CD4-positive, CD25-positive, alpha-beta regulatory T cell (primary cell): ENCODE measurements at regions not wholly inside any gene's neighbourhood (a gene's known extent, or its start where the extent isn't known, plus 50 kb on each side); places are given as distances from the start of the nearest gene placed in this dataset.

Source experiments
- ATAC-seq, 2 donors: fragments of 150-1000 bp; cut with Tn5 transposase; one replicate each; pipeline ENCODE4 v1.10.0; 2021; ENCODE audit warnings: low read depth in 2 of 2, moderate number of reproducible peaks in 2 of 2, moderate library complexity in 1 of 2
- DNase-seq, 3 donors: peaks; one replicate each; pipeline versions ENCODE4 v3.0.0 to v3.0.0-alpha.2; 2012 to 2022; ENCODE audit warnings: mixed read lengths in 1 of 3
- H3K27ac ChIP-seq: one replicate; pipeline ENCODE4 v1.7.0; 2013; ENCODE audit warnings: mild to moderate bottlenecking, low read length; ENCODE audit not compliant: insufficient read depth, poor library complexity, severe bottlenecking
- H3K27me3 ChIP-seq: one replicate; pipeline ENCODE4 v1.7.0; 2013; ENCODE audit warnings: low read length; ENCODE audit not compliant: control insufficient read depth, insufficient read depth
- H3K36me3 ChIP-seq: one replicate; pipeline ENCODE4 v1.7.0; 2013; ENCODE audit warnings: mild to moderate bottlenecking, low read length, moderate library complexity; ENCODE audit not compliant: control insufficient read depth, insufficient read depth
- H3K4me1 ChIP-seq: 2 replicates; pipeline ENCODE4 v1.7.0; 2013; ENCODE audit warnings: mild to moderate bottlenecking, low read length; ENCODE audit not compliant: insufficient read depth, control insufficient read depth, poor library complexity, severe bottlenecking
- H3K4me3 ChIP-seq: one replicate; pipeline ENCODE4 v1.7.0; 2013; ENCODE audit warnings: low read depth, mild to moderate bottlenecking, low read length, moderate library complexity
- H3K9me3 ChIP-seq, 2 experiments: 1 replicate in 1 of 2; 2 replicates in 1 of 2; pipeline ENCODE4 v1.7.0; 2013; ENCODE audit warnings: low read length in 2 of 2, mild to moderate bottlenecking in 1 of 2, moderate library complexity in 1 of 2; ENCODE audit not compliant: control insufficient read depth in 2 of 2
- H3K27ac Mint-ChIP-seq, 3 donors: one replicate each; pipeline ENCODE4 v1.8.0; 2020 to 2022; ENCODE audit warnings: mild to moderate bottlenecking in 3 of 3, mixed read lengths in 3 of 3, moderate library complexity in 2 of 3
- H3K27me3 Mint-ChIP-seq: one replicate; pipeline ENCODE4 v1.8.0; 2022; ENCODE audit warnings: mild to moderate bottlenecking, mixed read lengths
- H3K36me3 Mint-ChIP-seq: one replicate; pipeline ENCODE4 v1.8.0; 2020; ENCODE audit warnings: mixed read lengths
- H3K4me1 Mint-ChIP-seq, 4 donors: one replicate each; pipeline ENCODE4 v1.8.0; 2020 to 2022; ENCODE audit warnings: mixed read lengths in 4 of 4, mild to moderate bottlenecking in 1 of 4
- H3K4me3 Mint-ChIP-seq, 4 donors: one replicate each; pipeline ENCODE4 v1.8.0; 2020 to 2022; ENCODE audit warnings: mild to moderate bottlenecking in 4 of 4, mixed read lengths in 4 of 4, moderate library complexity in 3 of 4
- H3K9me3 Mint-ChIP-seq, 7 donors: one replicate each; pipeline ENCODE4 v1.8.0; 2020 to 2022; ENCODE audit warnings: mixed read lengths in 7 of 7, mild to moderate bottlenecking in 3 of 7, moderate library complexity in 2 of 7

- H3K27ac Mint-ChIP-seq: no peak overlapping the region
- Histone ChIP-seq H3K4me3 (no peak overlapping the region), H3K9me3 (no peaks in the 10 kb centered on the region), H3K36me3 (no peaks in the 10 kb centered on the region), H3K27me3 (no peaks in the 10 kb centered on the region), H3K27ac (no peak overlapping the region), H3K4me1 (no peaks in the 10 kb centered on the region)
- no peak for DNase-seq
- no peak overlapping the region for H3K4me3 Mint-ChIP-seq
- ATAC-seq: no peak
- no peaks in the 10 kb centered on the region for H3K4me1 Mint-ChIP-seq
- peaks cover 0 to 6% (median 0%) of the 10 kb centered on the region in 7 donors for H3K9me3 Mint-ChIP-seq
- H3K27me3 Mint-ChIP-seq: no peaks in the 10 kb centered on the region
- H3K36me3 Mint-ChIP-seq: no peaks in the 10 kb centered on the region
These were observed 998.6 kb downstream of the TTLL7 start for GRCh38 chr1:83000286-83000685.

- no peaks in the 10 kb centered on the region for H3K36me3 ChIP-seq
- Mint-ChIP-seq H3K27me3 (no peaks in the 10 kb centered on the region), H3K27ac (no peak overlapping the region), H3K36me3 (no peaks in the 10 kb centered on the region), H3K4me1 (no peaks in the 10 kb centered on the region), H3K9me3 (peaks cover 0 to 13% (median 4%) of the 10 kb centered on the region in 7 donors), H3K4me3 (no peak overlapping the region)
- no peak for ATAC-seq
- no peak overlapping the region for H3K27ac ChIP-seq
- no peaks in the 10 kb centered on the region for H3K9me3 ChIP-seq
- DNase-seq: no peak
- no peaks in the 10 kb centered on the region for H3K27me3 ChIP-seq
- no peaks in the 10 kb centered on the region for H3K4me1 ChIP-seq
- no peak overlapping the region for H3K4me3 ChIP-seq
These were observed 1003.0 kb downstream of the TTLL7 start for GRCh38 chr1:82995951-82996350.

- Mint-ChIP-seq H3K27ac (no peak overlapping the region), H3K4me1 (no peaks in the 10 kb centered on the region), H3K4me3 (no peak overlapping the region), H3K36me3 (no peaks in the 10 kb centered on the region), H3K9me3 (peaks cover 0 to 16% (median 4%) of the 10 kb centered on the region in 7 donors), H3K27me3 (no peaks in the 10 kb centered on the region)
- ATAC-seq (no peak), DNase-seq (no peak)
- Histone ChIP-seq H3K36me3 (no peaks in the 10 kb centered on the region), H3K27ac (no peak overlapping the region), H3K4me1 (no peaks in the 10 kb centered on the region), H3K4me3 (no peak overlapping the region), H3K27me3 (no peaks in the 10 kb centered on the region), H3K9me3 (no peaks in the 10 kb centered on the region)
These were observed 1004.2 kb downstream of the TTLL7 start for GRCh38 chr1:82994616-82995263.

GRCh38 chr1:82991569-82991968, 1007.4 kb downstream of the TTLL7 start:
- H3K9me3 Mint-ChIP-seq: peaks cover 0 to 16% (median 3%) of the 10 kb centered on the region in 7 donors
- Histone ChIP-seq H3K4me3 (no peak overlapping the region), H3K27me3 (no peaks in the 10 kb centered on the region), H3K27ac (no peak overlapping the region), H3K36me3 (no peaks in the 10 kb centered on the region), H3K9me3 (no peaks in the 10 kb centered on the region), H3K4me1 (no peaks in the 10 kb centered on the region)
- H3K36me3 Mint-ChIP-seq: no peaks in the 10 kb centered on the region
- no peak for ATAC-seq
- no peaks in the 10 kb centered on the region for H3K27me3 Mint-ChIP-seq
- no peak for DNase-seq
- no peaks in the 10 kb centered on the region for H3K4me1 Mint-ChIP-seq
- no peak overlapping the region for H3K4me3 Mint-ChIP-seq
- no peak overlapping the region for H3K27ac Mint-ChIP-seq

GRCh38 chr1:82979593-82980236, 1019.2 kb downstream of the TTLL7 start:
- Histone ChIP-seq H3K4me1 (no peaks in the 10 kb centered on the region), H3K4me3 (no peak overlapping the region), H3K36me3 (no peaks in the 10 kb centered on the region), H3K9me3 (no peaks in the 10 kb centered on the region), H3K27ac (no peak overlapping the region), H3K27me3 (no peaks in the 10 kb centered on the region)
- Mint-ChIP-seq H3K27me3 (peaks cover 4% of the 10 kb centered on the region), H3K36me3 (no peaks in the 10 kb centered on the region), H3K4me3 (no peak overlapping the region), H3K9me3 (peaks cover 0 to 6% (median 2%) of the 10 kb centered on the region in 7 donors), H3K4me1 (no peaks in the 10 kb centered on the region), H3K27ac (no peak overlapping the region)
- ATAC-seq: no peak
- no peak for DNase-seq

GRCh38 chr1:82978461-82979324, 1020.2 kb downstream of the TTLL7 start:
- no peaks in the 10 kb centered on the region for H3K27me3 ChIP-seq
- H3K4me1 ChIP-seq: no peaks in the 10 kb centered on the region
- no peak overlapping the region for H3K4me3 ChIP-seq
- Mint-ChIP-seq H3K4me3 (no peak overlapping the region), H3K27me3 (peaks cover 4% of the 10 kb centered on the region), H3K4me1 (no peaks in the 10 kb centered on the region), H3K36me3 (no peaks in the 10 kb centered on the region), H3K27ac (no peak overlapping the region), H3K9me3 (peaks cover 0 to 4% (median 2%) of the 10 kb centered on the region in 7 donors)
- DNase-seq (no peak), ATAC-seq (no peak)
- H3K36me3 ChIP-seq: no peaks in the 10 kb centered on the region
- no peak overlapping the region for H3K27ac ChIP-seq
- H3K9me3 ChIP-seq: no peaks in the 10 kb centered on the region

GRCh38 chr1:82972841-82973553, 1025.9 kb downstream of the TTLL7 start:
- H3K4me3 Mint-ChIP-seq: no peak overlapping the region
- Histone ChIP-seq H3K27me3 (no peaks in the 10 kb centered on the region), H3K27ac (no peak overlapping the region), H3K4me1 (no peaks in the 10 kb centered on the region), H3K36me3 (no peaks in the 10 kb centered on the region), H3K4me3 (no peak overlapping the region), H3K9me3 (no peaks in the 10 kb centered on the region)
- H3K4me1 Mint-ChIP-seq: no peaks in the 10 kb centered on the region
- ATAC-seq (no peak), DNase-seq (no peak)
- H3K36me3 Mint-ChIP-seq: no peaks in the 10 kb centered on the region
- no peak overlapping the region for H3K27ac Mint-ChIP-seq
- peaks cover 0 to 10% (median 2%) of the 10 kb centered on the region in 7 donors for H3K9me3 Mint-ChIP-seq
- peaks cover 4% of the 10 kb centered on the region for H3K27me3 Mint-ChIP-seq
